ENCODE measurements at regions not wholly inside any gene's neighbourhood (a gene's known extent, or its start where the extent isn't known, plus 50 kb on each side); places are given as distances from the start of the nearest gene placed in this dataset.

- no peak for DNase-seq
- intact Hi-C loops (cut with DNase I; ENCODE audit: low total_unique reads) = no loop called here
- no peaks in the 10 kb centered on the region for H3K9me3 ChIP-seq
- no peak overlapping the region for H3K4me3 ChIP-seq
- no peaks in the 10 kb centered on the region for H3K36me3 ChIP-seq
- TF ChIP-seq CTCF (IDR thresholded peaks at IDR 0.05 in 8 of 11, conservative IDR thresholded peaks at IDR 0.05 in 3 of 11) (no peak), POLR2A (IDR thresholded peaks at IDR 0.05) (no peak), POLR2AphosphoS5 (IDR thresholded peaks at IDR 0.05) (no peak)
- H3K27ac ChIP-seq = no peak overlapping the region
- no peaks in the 10 kb centered on the region for H3K27me3 ChIP-seq (replicated peaks in 1 of 7)
- WGBS, 5 donors = 47 to 69% (median 53%) methylated on average over 5 of the region's 5 CpGs
- no peaks in the 10 kb centered on the region for H3K4me1 ChIP-seq
Observed at GRCh38 chr17:13806092-13806491, 204.4 kb upstream of the HS3ST3A1 start.

- H3K36me3 ChIP-seq = no peaks in the 10 kb centered on the region
- H3K27me3 ChIP-seq (replicated peaks in 1 of 7) = no peaks in the 10 kb centered on the region
- H3K4me1 ChIP-seq = no peaks in the 10 kb centered on the region
- TF ChIP-seq POLR2A (IDR thresholded peaks at IDR 0.05) (no peak), CTCF (IDR thresholded peaks at IDR 0.05 in 8 of 11, conservative IDR thresholded peaks at IDR 0.05 in 3 of 11) (no peak), POLR2AphosphoS5 (IDR thresholded peaks at IDR 0.05) (no peak)
- no peak for DNase-seq
- H3K9me3 ChIP-seq = no peaks in the 10 kb centered on the region
- no peak overlapping the region for H3K27ac ChIP-seq
- intact Hi-C loops (cut with DNase I; ENCODE audit: low total_unique reads) = no loop called here
- WGBS, 5 donors = 84 to 90% (median 89%) methylated on average over 3 of the region's 3 CpGs
- no peak overlapping the region for H3K4me3 ChIP-seq
Observed at GRCh38 chr17:13807103-13807502, 205.4 kb upstream of the HS3ST3A1 start.

GRCh38 chr17:13812350-13812749 lies 210.6 kb upstream of the HS3ST3A1 start:
- TF ChIP-seq POLR2A (IDR thresholded peaks at IDR 0.05) = no peak
- TF ChIP-seq POLR2AphosphoS5 (IDR thresholded peaks at IDR 0.05) = no peak
- TF ChIP-seq CTCF (IDR thresholded peaks at IDR 0.05 in 8 of 11, conservative IDR thresholded peaks at IDR 0.05 in 3 of 11) = no peak
- no peak overlapping the region for H3K27ac ChIP-seq
- no peaks in the 10 kb centered on the region for H3K36me3 ChIP-seq
- no peaks in the 10 kb centered on the region for H3K9me3 ChIP-seq
- DNase-seq = no peak
- H3K4me1 ChIP-seq = no peaks in the 10 kb centered on the region
- 89 to 97% (median 95%) methylated on average over 2 of the region's 2 CpGs for WGBS, 5 donors
- no peak overlapping the region for H3K4me3 ChIP-seq
- no peaks in the 10 kb centered on the region for H3K27me3 ChIP-seq (replicated peaks in 1 of 7)
- intact Hi-C loops (cut with DNase I; ENCODE audit: low total_unique reads) = no loop called here

GRCh38 chr17:13813347-13814240 lies 211.9 kb upstream of the HS3ST3A1 start:
- no peak for DNase-seq
- intact Hi-C loops (cut with DNase I; ENCODE audit: low total_unique reads) = no loop called here
- Histone ChIP-seq H3K4me1 (no peaks in the 10 kb centered on the region), H3K4me3 (no peak overlapping the region), H3K9me3 (no peaks in the 10 kb centered on the region), H3K27me3 (replicated peaks in 1 of 7) (no peaks in the 10 kb centered on the region), H3K27ac (no peak overlapping the region), H3K36me3 (no peaks in the 10 kb centered on the region)
- TF ChIP-seq POLR2A (IDR thresholded peaks at IDR 0.05) (no peak), POLR2AphosphoS5 (IDR thresholded peaks at IDR 0.05) (no peak), CTCF (IDR thresholded peaks at IDR 0.05 in 8 of 11, conservative IDR thresholded peaks at IDR 0.05 in 3 of 11) (no peak)
- WGBS, 5 donors = 77 to 82% (median 78%) methylated on average over 17 of the region's 17 CpGs
